HUDEP-2 (cell line): ENCODE measurements at regions not wholly inside any gene's neighbourhood (a gene's known extent, or its start where the extent isn't known, plus 50 kb on each side); places are given as distances from the start of the nearest gene placed in this dataset.
"Not testable (repeated sequence)": the region's sequence is repeated elsewhere in the genome, so short reads cannot be mapped to it uniquely, and the experiment has no call there.

Experiments used
- DNase-seq, 76 experiments: peaks; one replicate each; lab custom pipeline; 2025; ENCODE audit not compliant: unreplicated experiment in 76 of 76; lab: John Stamatoyannopoulos, UW

GRCh38 chr7:25432807-25433206 is 204.5 kb upstream of the NPVF start:
- no peak for DNase-seq

GRCh38 chr7:25436413-25436812 is 208.1 kb upstream of the NPVF start:
- no peak for DNase-seq

GRCh38 chr7:25437308-25437707 is 209.0 kb upstream of the NPVF start:
- no peak for DNase-seq

GRCh38 chr7:25444991-25445390 is 216.7 kb upstream of the NPVF start:
- DNase-seq, result no peak

GRCh38 chr7:25448301-25448700 is 220.0 kb upstream of the NPVF start:
- DNase-seq, result no peak

- no peak for DNase-seq
These were observed 225.7 kb upstream of the NPVF start for GRCh38 chr7:25454020-25454419.

GRCh38 chr7:25454562-25455041 is 226.3 kb upstream of the NPVF start:
- DNase-seq, result no peak

GRCh38 chr7:25455683-25456251 is 227.5 kb upstream of the NPVF start:
- DNase-seq, result no peak

- no peak for DNase-seq
These were observed 228.3 kb upstream of the NPVF start for GRCh38 chr7:25456467-25457171.

GRCh38 chr7:25459057-25459456 is 230.8 kb upstream of the NPVF start:
- no peak for DNase-seq

GRCh38 chr7:25460433-25460832 is 232.1 kb upstream of the NPVF start:
- DNase-seq, result no peak

GRCh38 chr7:25469669-25470068 is 241.4 kb upstream of the NPVF start:
- DNase-seq, result no peak

- no peak for DNase-seq
These were observed 248.7 kb upstream of the NPVF start for GRCh38 chr7:25476863-25477499.

GRCh38 chr7:25478221-25478620 is 249.9 kb upstream of the NPVF start:
- not testable (repeated sequence) for DNase-seq

GRCh38 chr7:25478925-25479324 is 250.6 kb upstream of the NPVF start:
- DNase-seq, result no peak

- no peak for DNase-seq
These were observed 253.6 kb upstream of the NPVF start for GRCh38 chr7:25481891-25482290.

GRCh38 chr7:25482631-25483030 is 254.3 kb upstream of the NPVF start:
- DNase-seq, result no peak

GRCh38 chr7:25485026-25485425 is 256.7 kb upstream of the NPVF start:
- no peak for DNase-seq

- DNase-seq, result no peak
These were observed 258.4 kb upstream of the NPVF start for GRCh38 chr7:25486656-25487055.

- DNase-seq, result no peak
These were observed 265.6 kb upstream of the NPVF start for GRCh38 chr7:25493805-25494366.

GRCh38 chr7:25494896-25495295 is 266.6 kb upstream of the NPVF start:
- no peak for DNase-seq
